HepG2 (cell line): ENCODE measurements at regions not wholly inside any gene's neighbourhood (a gene's known extent, or its start where the extent isn't known, plus 50 kb on each side); places are given as distances from the start of the nearest gene placed in this dataset.

Experiments used
- ATAC-seq: fragments of 200-7000 bp; cut with Tn5 transposase; 3 replicates; pipeline ENCODE4 v1.9.1; 2020; ENCODE audit warnings: mild to moderate bottlenecking, moderate library complexity
- BruUV-seq: library from RNA; stranded (reverse); fragments of 400-500 nt; replicated peaks from 2 replicates; lab custom pipeline; 2021; lab: Mats Ljungman, UMichigan
- CTCF ChIA-PET: fragments of 300-600 bp; formaldehyde crosslinking; extraction: SDS; loops from one replicate; lab custom pipeline; 2021; ENCODE audit warnings: low total read pairs, inconsistent platforms, low intra/inter-chr PET ratio; lab: Yijun Ruan, JAX
- POLR2A ChIA-PET: fragments of 350-600 bp; sonication (Branson Sonifier 250); formaldehyde crosslinking; loops from one replicate; lab custom pipeline; 2020; ENCODE audit warnings: antibody characterized with exemption, inconsistent platforms; lab: Yijun Ruan, JAX
- DNase-seq: peaks from one replicate; pipeline ENCODE4 v3.0.0-alpha.2; 2015; ENCODE audit warnings: low spot score
- FAIRE-seq: peaks from 3 replicates; lab custom pipeline; 2011; peaks lifted over from hg19 to GRCh38; lab: Jason Lieb, UNC
- H2AFZ ChIP-seq: one replicate; pipeline ENCODE4 v1.6.1; 2011; ENCODE audit warnings: low read length, inconsistent platforms
- H3K27ac ChIP-seq: fragments of 300-600 bp; 3 replicates; pipeline ENCODE4 v1.8.0; 2011; ENCODE audit warnings: mixed run types, mild to moderate bottlenecking, mixed read lengths, low read length, inconsistent platforms; ENCODE audit not compliant: insufficient read depth; ENCODE audit errors: extremely low read length
- H3K27me3 ChIP-seq, 2 experiments: fragments of 200-600 bp in 1 of 2; 2 replicates in 1 of 2; 3 replicates in 1 of 2; pipeline versions ENCODE4 v1.6.0 to v1.8.0; 2011; ENCODE audit warnings: low read length in 2 of 2, mild to moderate bottlenecking in 2 of 2, moderate library complexity in 2 of 2, inconsistent platforms in 1 of 2; ENCODE audit not compliant: insufficient read depth in 2 of 2, control insufficient read depth in 1 of 2
- H3K36me3 ChIP-seq, 2 experiments: fragments of 200-600 bp in 1 of 2; replicated peaks in 1 of 2; 2 replicates in 1 of 2; 3 replicates in 1 of 2; pipeline versions ENCODE4 v1.5.1 to v1.8.0; 2011; ENCODE audit warnings: low read length in 2 of 2, inconsistent platforms in 1 of 2; ENCODE audit not compliant: insufficient read depth in 2 of 2, control insufficient read depth in 1 of 2
- H3K4me1 ChIP-seq: 2 replicates; pipeline ENCODE4 v1.5.1; 2012; ENCODE audit warnings: low read length, inconsistent platforms; ENCODE audit not compliant: insufficient read depth
- H3K4me2 ChIP-seq: 2 replicates; pipeline ENCODE4 v1.6.0; 2011; ENCODE audit warnings: low read depth, low read length, inconsistent platforms
- H3K4me3 ChIP-seq, 3 experiments: fragments of 200-600 bp in 1 of 3; sonication (generic), shearing (Covaris generic) in 1 of 3; replicated peaks in 1 of 3; 2 replicates each; pipeline ENCODE4 v1.5.1; 2011 to 2016; ENCODE audit warnings: low read length in 3 of 3, inconsistent platforms in 2 of 3, low read depth in 2 of 3, mild to moderate bottlenecking in 2 of 3, control low read depth in 1 of 3, mixed read lengths in 1 of 3; ENCODE audit not compliant: insufficient read depth in 1 of 3
- H3K79me2 ChIP-seq: one replicate; pipeline ENCODE4 v1.6.1; 2011; ENCODE audit warnings: low read length, inconsistent platforms; ENCODE audit not compliant: insufficient read depth
- H3K9ac ChIP-seq: 2 replicates; pipeline ENCODE4 v1.6.0; 2011; ENCODE audit warnings: mild to moderate bottlenecking, low read depth, low read length, inconsistent platforms; ENCODE audit not compliant: insufficient read depth
- H3K9me3 ChIP-seq: 2 replicates; pipeline ENCODE4 v1.5.1; 2012; ENCODE audit warnings: mild to moderate bottlenecking, low read length
- H4K20me1 ChIP-seq: 2 replicates; pipeline ENCODE4 v1.6.0; 2011; ENCODE audit warnings: inconsistent platforms, mild to moderate bottlenecking, low read length, moderate library complexity; ENCODE audit not compliant: insufficient read depth
- AHR ChIP-seq: IDR thresholded peaks from 2 replicates; pipeline ENCODE4 v1.6.1; 2018; ENCODE audit warnings: missing genetic modification reagents, missing compliant biosample characterization
- CBX1 ChIP-seq: IDR thresholded peaks from one replicate; pipeline ENCODE4 v1.6.1; 2016; ENCODE audit warnings: antibody characterized with exemption, low read depth
- KLF9 ChIP-seq: IDR thresholded peaks from 2 replicates; pipeline ENCODE4 v1.6.1; 2016; ENCODE audit warnings: low read depth
- NFE2 ChIP-seq: sonication (generic); formaldehyde crosslinking; IDR thresholded peaks from 2 replicates; pipeline ENCODE4 v1.4.0; 2020; ENCODE audit warnings: missing genetic modification reagents
- PRDM10 ChIP-seq: sonication (generic); formaldehyde crosslinking; IDR thresholded peaks from 2 replicates; pipeline ENCODE4 v1.4.0; 2020; ENCODE audit warnings: low read depth, missing genetic modification reagents
- SMAD1 ChIP-seq: sonication (generic); formaldehyde crosslinking; IDR thresholded peaks from 2 replicates; pipeline ENCODE4 v1.4.0; 2020; ENCODE audit warnings: missing genetic modification reagents, low read depth, mild to moderate bottlenecking, borderline replicate concordance
- TAF15 ChIP-seq: fragments of 200-400 bp; formaldehyde crosslinking; IDR thresholded peaks from one replicate; pipeline ENCODE4 v1.6.1; 2018; ENCODE audit warnings: mild to moderate bottlenecking, low read depth, low read length; ENCODE audit not compliant: poor library complexity, severe bottlenecking
- ZNF12 ChIP-seq: sonication (generic); formaldehyde crosslinking; IDR thresholded peaks from 2 replicates; pipeline ENCODE4 v1.5.0; 2020; ENCODE audit warnings: missing genetic modification reagents
- ZNF350 ChIP-seq: sonication (generic); formaldehyde crosslinking; IDR thresholded peaks from 2 replicates; pipeline ENCODE4 v1.4.0; 2020; ENCODE audit warnings: mild to moderate bottlenecking, low read depth, missing genetic modification reagents, borderline replicate concordance
- ZNF580 ChIP-seq: IDR thresholded peaks from 2 replicates; pipeline ENCODE4 v1.6.1; 2016; ENCODE audit warnings: low read depth, borderline replicate concordance
- ZNF713 ChIP-seq: sonication (generic); formaldehyde crosslinking; IDR thresholded peaks from 2 replicates; pipeline ENCODE4 v1.4.0; 2020; ENCODE audit warnings: mild to moderate bottlenecking, missing genetic modification reagents
- WGBS: methylation state at CpG from one replicate; pipeline ENCODE4 v1.1.6; 2017; ENCODE audit warnings: low lambda C conversion rate; 5-methylcytosine and 5-hydroxymethylcytosine counted together
- in situ Hi-C: cut with HindIII; loops from 2 replicates; pipeline ENCODE4 v1.10.0; 2017; ENCODE audit warnings: low pct_unique_long_range_greater_than_20kb; ENCODE audit not compliant: extremely low pct_ligation_motif_present
- intact Hi-C: fragments of 100-400 bp; cut with micrococcal nuclease; formaldehyde crosslinking; loops from one replicate; pipeline ENCODE4 v1.10.0; 2022; ENCODE audit not compliant: unreplicated experiment

GRCh38 chr7:25594122-25594521, 365.8 kb upstream of the NPVF start:
- Histone ChIP-seq H3K27me3 (0 out of 5 replicates have a peak, but pooled peaks cover 0 to 6% of the 10 kb centered on the region in 2 experiments), H3K36me3 (no peaks in the 10 kb centered on the region), H3K9me3 (no peaks in the 10 kb centered on the region), H4K20me1 (no peaks in the 10 kb centered on the region), H3K4me3 (no peak overlapping the region), H3K79me2 (no peaks in the 10 kb centered on the region), H2AFZ (no peak overlapping the region), H3K4me1 (no peaks in the 10 kb centered on the region), H3K27ac (no peak overlapping the region), H3K4me2 (no peak overlapping the region), H3K9ac (no peak overlapping the region)
- ATAC-seq, result no peak
- no peak for FAIRE-seq
- ChIA-PET CTCF (no interaction called here), POLR2A (no interaction called here)
- TF ChIP-seq ZNF12 (CRISPR knock-in tag) (no peak), AHR (no peak), CBX1 (no peak), SMAD1 (no peak), PRDM10 (CRISPR knock-in tag) (no peak), ZNF580 (CRISPR knock-in tag) (no peak), NFE2 (CRISPR knock-in tag) (no peak), TAF15 (no peak), KLF9 (CRISPR knock-in tag) (no peak), ZNF350 (CRISPR knock-in tag) (no peak), ZNF713 (no peak)
- no peak for DNase-seq
- no TSS peak for BruUV-seq
- 62% methylated on average over 3 of the region's 3 CpGs for WGBS
- intact Hi-C loops (no loop called here), in situ Hi-C loops (no loop called here)
